PC-9 (cell line): ENCODE measurements at regions not wholly inside any gene's neighbourhood (a gene's known extent, or its start where the extent isn't known, plus 50 kb on each side); places are given as distances from the start of the nearest gene placed in this dataset.

Experiments used
- BruUV-seq: library from RNA; stranded (reverse); fragments of 400-500 nt; replicated peaks from 2 replicates; lab custom pipeline; 2021; lab: Mats Ljungman, UMichigan
- CTCF ChIA-PET: fragments of 300-600 bp; sonication (Branson Sonifier 250); formaldehyde crosslinking; loops from one replicate; lab custom pipeline; 2022; ENCODE audit warnings: antibody characterized with exemption; lab: Charles Lee
- POLR2A ChIA-PET: fragments of 300-600 bp; sonication (Branson Sonifier 250); formaldehyde crosslinking; loops from one replicate; lab custom pipeline; 2022; ENCODE audit warnings: antibody characterized with exemption; ENCODE audit not compliant: unreplicated experiment; lab: Charles Lee
- DNase-seq, 2 experiments: peaks; one replicate each; pipeline versions ENCODE4 v3.0.0 to v3.0.0-alpha.2; 2015 to 2022; ENCODE audit warnings: mixed read lengths in 1 of 2
- H2AFZ ChIP-seq: fragments of 200-600 bp; sonication (generic); 2 replicates; pipeline ENCODE4 v1.8.1; 2017; ENCODE audit warnings: antibody characterized with exemption
- H3F3A ChIP-seq: fragments of 200-600 bp; sonication (generic); 2 replicates; pipeline ENCODE4 v1.8.1; 2017; ENCODE audit warnings: antibody characterized with exemption, mild to moderate bottlenecking, low read depth; ENCODE audit not compliant: insufficient read depth
- H3K27ac ChIP-seq: fragments of 200-600 bp; sonication (generic); 2 replicates; pipeline ENCODE4 v1.6.1; 2016; ENCODE audit warnings: mixed run types
- H3K27me3 ChIP-seq: fragments of 200-600 bp; sonication (generic); 2 replicates; pipeline ENCODE4 v1.6.1; 2016; ENCODE audit warnings: low read depth, mixed run types; ENCODE audit not compliant: insufficient read depth
- H3K36me3 ChIP-seq: fragments of 200-600 bp; sonication (generic); 2 replicates; pipeline ENCODE4 v1.6.1; 2016; ENCODE audit warnings: low read depth, mixed run types
- H3K4me1 ChIP-seq: fragments of 200-600 bp; sonication (generic); replicated peaks from 2 replicates; pipeline ENCODE4 v1.6.1; 2016; ENCODE audit warnings: mixed run types; ENCODE audit not compliant: insufficient read depth
- H3K4me2 ChIP-seq: fragments of 200-600 bp; sonication (generic); 2 replicates; pipeline ENCODE4 v1.6.1; 2017; ENCODE audit warnings: mixed run types
- H3K4me3 ChIP-seq: fragments of 200-600 bp; sonication (generic); 2 replicates; pipeline ENCODE4 v1.6.1; 2016; ENCODE audit warnings: mixed run types
- H3K79me2 ChIP-seq: fragments of 200-600 bp; sonication (generic); 2 replicates; pipeline ENCODE4 v1.6.1; 2017; ENCODE audit warnings: low read depth, mixed run types
- H3K9me2 ChIP-seq: fragments of 200-600 bp; sonication (generic); 2 replicates; pipeline ENCODE4 v1.8.1; 2017; ENCODE audit warnings: mild to moderate bottlenecking; ENCODE audit not compliant: insufficient read depth
- H3K9me3 ChIP-seq: fragments of 200-600 bp; sonication (generic); 2 replicates; pipeline ENCODE4 v1.8.1; 2016; ENCODE audit warnings: low read depth; ENCODE audit not compliant: insufficient read depth
- H4K20me1 ChIP-seq: fragments of 200-600 bp; sonication (generic); 2 replicates; pipeline ENCODE4 v1.8.1; 2017; ENCODE audit not compliant: insufficient read depth
- CTCF ChIP-seq: fragments of 200-600 bp; sonication (generic); conservative IDR thresholded peaks from 2 replicates; pipeline ENCODE4 v1.6.1; 2017; ENCODE audit warnings: mixed run types, antibody characterized with exemption, mild to moderate bottlenecking, moderate library complexity
- EZH2 ChIP-seq: fragments of 200-600 bp; sonication (generic); IDR thresholded peaks from 2 replicates; pipeline ENCODE4 v1.8.0; 2017; ENCODE audit warnings: antibody characterized with exemption, low read depth
- intact Hi-C: fragments of 100-400 bp; cut with micrococcal nuclease; formaldehyde crosslinking; loops from one replicate; pipeline ENCODE4 v1.10.0; 2022; ENCODE audit not compliant: unreplicated experiment

DNA sequence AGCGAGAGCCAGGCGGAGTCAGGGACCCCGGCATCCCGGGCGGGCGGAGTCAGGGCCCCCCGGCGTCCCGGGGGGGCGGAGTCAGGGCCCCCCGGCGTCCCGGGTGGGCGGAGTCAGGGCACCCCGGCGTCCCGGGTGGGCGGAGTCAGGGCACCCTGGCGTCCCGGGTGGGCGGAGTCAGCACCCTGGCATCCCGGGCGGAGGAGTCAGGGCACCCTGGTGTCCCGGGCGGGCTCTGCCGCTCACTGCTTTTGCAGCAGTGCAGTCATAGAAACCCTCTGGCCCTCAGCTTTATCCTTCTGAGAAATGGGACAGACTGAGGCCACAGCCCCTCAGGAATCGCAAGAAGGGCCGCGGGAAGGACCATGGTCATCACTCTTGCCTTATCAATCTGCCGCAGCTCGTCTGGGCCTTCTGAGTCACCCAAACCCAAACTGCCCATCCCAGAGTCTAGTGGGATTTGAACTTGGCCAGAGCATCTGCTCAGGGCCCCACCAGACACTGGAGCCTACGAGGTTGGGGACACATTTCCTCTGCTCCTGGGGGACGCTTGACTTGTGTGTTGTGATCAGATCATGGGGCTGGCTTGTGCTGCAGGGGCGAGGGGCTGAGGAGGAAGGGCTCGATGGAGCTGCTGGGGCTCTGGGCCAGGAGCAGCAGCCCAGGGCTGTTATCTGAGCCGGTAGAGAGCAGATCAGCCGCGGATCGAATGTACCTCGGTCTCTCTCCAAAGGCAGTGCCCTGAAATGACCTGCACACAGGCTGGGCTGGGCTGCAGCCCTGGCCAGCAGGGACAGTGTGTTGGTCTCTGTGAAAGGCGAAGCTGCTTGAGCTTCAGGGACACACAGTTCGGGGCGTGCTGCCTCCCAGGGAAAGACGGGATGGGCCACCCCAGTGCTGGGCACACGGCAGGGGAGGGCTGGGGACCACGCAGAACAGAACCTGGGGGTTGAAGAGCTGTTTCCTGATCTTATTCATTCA is 290.1 kb upstream of the HDAC4 start:
- no peaks in the 10 kb centered on the region for H3K9me2 ChIP-seq
- no peaks in the 10 kb centered on the region for H3K36me3 ChIP-seq
- ChIA-PET POLR2A (no interaction called here), CTCF (no interaction called here)
- no peak overlapping the region for H3K27ac ChIP-seq
- H3K4me3 ChIP-seq: no peak overlapping the region
- DNase-seq: no peak
- intact Hi-C loops: no loop called here
- H2AFZ ChIP-seq: no peak overlapping the region
- H3K9me3 ChIP-seq: no peaks in the 10 kb centered on the region
- TF ChIP-seq EZH2: no peak
- no peak for TF ChIP-seq CTCF
- no peaks in the 10 kb centered on the region for H3K79me2 ChIP-seq
- H3K4me2 ChIP-seq: no peak overlapping the region
- no peaks in the 10 kb centered on the region for H3K4me1 ChIP-seq
- H4K20me1 ChIP-seq: no peaks in the 10 kb centered on the region
- H3F3A ChIP-seq: no peaks in the 10 kb centered on the region
- H3K27me3 ChIP-seq: peaks cover 98% of the 10 kb centered on the region
- no TSS peak for BruUV-seq

DNA sequence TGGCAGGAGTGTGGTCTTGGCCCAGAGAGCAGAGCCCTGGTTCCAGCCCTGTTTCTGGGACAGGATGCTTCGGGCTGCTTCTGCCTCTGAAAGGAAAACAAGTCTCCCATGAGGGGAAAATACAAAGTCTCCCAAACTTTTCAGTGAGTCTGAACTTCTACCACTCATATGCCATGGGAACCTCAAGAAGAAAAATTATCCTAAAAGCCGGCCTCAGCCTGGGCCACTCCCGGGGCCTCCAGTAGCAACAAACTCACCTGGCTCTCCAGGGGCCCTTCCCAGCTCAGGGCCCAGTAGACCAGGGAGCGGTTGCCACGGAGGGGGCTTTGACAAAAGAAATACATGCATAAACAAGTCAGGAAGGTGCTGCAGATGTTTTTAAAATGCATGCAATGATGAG is 289.2 kb upstream of the HDAC4 start:
- DNase-seq: no peak
- no peak overlapping the region for H2AFZ ChIP-seq
- H3K27ac ChIP-seq: no peak overlapping the region
- H3K4me2 ChIP-seq: no peak overlapping the region
- BruUV-seq: no TSS peak
- H3K9me3 ChIP-seq: no peaks in the 10 kb centered on the region
- TF ChIP-seq CTCF (no peak), EZH2 (no peak)
- intact Hi-C loops: no loop called here
- no peaks in the 10 kb centered on the region for H3K4me1 ChIP-seq
- H3K36me3 ChIP-seq: no peaks in the 10 kb centered on the region
- ChIA-PET POLR2A (interaction anchor here (0.5 kb wide), 1 partner anchor 256 kb away, joined by 3 read pairs; no protein-coding TSS in a partner anchor), CTCF (no interaction called here)
- no peaks in the 10 kb centered on the region for H3F3A ChIP-seq
- no peak overlapping the region for H3K4me3 ChIP-seq
- H4K20me1 ChIP-seq: no peaks in the 10 kb centered on the region
- no peaks in the 10 kb centered on the region for H3K79me2 ChIP-seq
- no peaks in the 10 kb centered on the region for H3K9me2 ChIP-seq
- H3K27me3 ChIP-seq: peaks cover 98% of the 10 kb centered on the region

GRCh38 chr2:239689410-239689809 is 288.6 kb upstream of the HDAC4 start:
- DNase-seq: no peak
- no TSS peak for BruUV-seq
- Histone ChIP-seq H2AFZ (no peak overlapping the region), H3K9me3 (no peaks in the 10 kb centered on the region), H3F3A (no peaks in the 10 kb centered on the region), H4K20me1 (no peaks in the 10 kb centered on the region), H3K79me2 (no peaks in the 10 kb centered on the region), H3K27me3 (peaks cover 98% of the 10 kb centered on the region), H3K4me3 (no peak overlapping the region), H3K4me2 (no peak overlapping the region), H3K36me3 (no peaks in the 10 kb centered on the region), H3K9me2 (no peaks in the 10 kb centered on the region), H3K4me1 (no peaks in the 10 kb centered on the region), H3K27ac (no peak overlapping the region)
- intact Hi-C loops: no loop called here
- POLR2A ChIA-PET: no interaction called here
- CTCF ChIA-PET: no interaction called here
- TF ChIP-seq CTCF: no peak
- TF ChIP-seq EZH2: no peak
